Stimulated activated naive B cell treated with anti-CD40 and anti-IgM and Interleukin-4, amounts not matched to agents 10 μg/mL and 1 μg/mL and 100 μg/mL, for 72 hours (primary cell): ENCODE measurements at regions not wholly inside any gene's neighbourhood (a gene's known extent, or its start where the extent isn't known, plus 50 kb on each side); places are given as distances from the start of the nearest gene placed in this dataset.

Source experiments
- ATAC-seq, 2 donors: fragments of 150-1000 bp; cut with Tn5 transposase; replicated peaks; 2 replicates each; pipeline ENCODE4 v1.10.0; 2021; ENCODE audit warnings: moderate library complexity in 1 of 2
- DNase-seq: peaks from one replicate; pipeline ENCODE4 v3.0.0; 2021
- H3K27ac Mint-ChIP-seq: one replicate; pipeline ENCODE4 v1.8.0; 2022; ENCODE audit warnings: mild to moderate bottlenecking, mixed read lengths
- H3K27me3 Mint-ChIP-seq, 2 donors: one replicate each; pipeline ENCODE4 v1.8.0; 2022; ENCODE audit warnings: mixed read lengths in 2 of 2
- H3K36me3 Mint-ChIP-seq, 2 donors: one replicate each; pipeline ENCODE4 v1.8.0; 2022; ENCODE audit warnings: mixed read lengths in 2 of 2, mild to moderate bottlenecking in 1 of 2
- H3K4me1 Mint-ChIP-seq, 2 donors: one replicate each; pipeline ENCODE4 v1.8.0; 2022; ENCODE audit warnings: mixed read lengths in 2 of 2, mild to moderate bottlenecking in 1 of 2
- H3K4me3 Mint-ChIP-seq, 2 donors: one replicate each; pipeline ENCODE4 v1.8.0; 2022; ENCODE audit warnings: mild to moderate bottlenecking in 2 of 2, mixed read lengths in 2 of 2, moderate library complexity in 1 of 2
- H3K9me3 Mint-ChIP-seq, 2 donors: one replicate each; pipeline ENCODE4 v1.8.0; 2022; ENCODE audit warnings: mixed read lengths in 2 of 2, mild to moderate bottlenecking in 1 of 2

GRCh38 chr2:164257742-164258141, 363.5 kb downstream of the GRB14 start:
- Mint-ChIP-seq H3K4me3 (no peak overlapping the region), H3K4me1 (no peaks in the 10 kb centered on the region), H3K9me3 (no peaks in the 10 kb centered on the region), H3K27me3 (no peaks in the 10 kb centered on the region), H3K36me3 (no peaks in the 10 kb centered on the region), H3K27ac (no peak overlapping the region)
- ATAC-seq (no peak), DNase-seq (no peak)

GRCh38 chr2:164252568-164253287, 368.6 kb downstream of the GRB14 start:
- Mint-ChIP-seq H3K4me3 (no peak overlapping the region), H3K9me3 (no peaks in the 10 kb centered on the region), H3K36me3 (no peaks in the 10 kb centered on the region), H3K27me3 (no peaks in the 10 kb centered on the region), H3K27ac (no peak overlapping the region), H3K4me1 (no peaks in the 10 kb centered on the region)
- DNase-seq, result no peak
- no peak for ATAC-seq

- ATAC-seq, result no peak
- Mint-ChIP-seq H3K4me1 (no peaks in the 10 kb centered on the region), H3K9me3 (peaks cover 3 to 10% of the 10 kb centered on the region in 2 donors), H3K36me3 (no peaks in the 10 kb centered on the region), H3K4me3 (no peak overlapping the region), H3K27ac (no peak overlapping the region), H3K27me3 (no peaks in the 10 kb centered on the region)
- DNase-seq, result no peak
These were observed 378.0 kb downstream of the GRB14 start for GRCh38 chr2:164243315-164243714.

DNA sequence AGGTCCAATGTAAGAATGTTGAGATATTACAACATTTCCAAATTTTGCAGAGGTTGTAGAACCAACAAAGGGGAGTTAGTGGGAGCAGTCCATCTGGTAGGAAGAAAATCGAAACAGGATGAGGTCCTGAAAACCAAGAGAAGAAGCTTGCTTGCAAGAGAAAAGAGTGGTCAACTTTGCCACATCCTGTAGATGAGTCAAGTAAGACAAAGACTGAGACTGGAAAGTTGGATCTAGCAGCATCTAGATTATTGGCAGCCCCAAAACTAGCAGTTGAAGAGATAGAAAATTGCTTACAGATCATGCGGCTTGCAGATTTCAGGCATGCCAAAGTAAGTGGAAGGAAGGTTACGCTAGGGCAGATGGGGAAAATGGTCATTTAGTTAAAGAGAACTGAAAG, 378.9 kb downstream of the GRB14 start:
- Mint-ChIP-seq H3K4me3 (no peak overlapping the region), H3K27ac (no peak overlapping the region), H3K4me1 (no peaks in the 10 kb centered on the region), H3K27me3 (no peaks in the 10 kb centered on the region), H3K36me3 (no peaks in the 10 kb centered on the region), H3K9me3 (peaks cover 3 to 10% of the 10 kb centered on the region in 2 donors)
- DNase-seq (no peak), ATAC-seq (no peak)

DNA sequence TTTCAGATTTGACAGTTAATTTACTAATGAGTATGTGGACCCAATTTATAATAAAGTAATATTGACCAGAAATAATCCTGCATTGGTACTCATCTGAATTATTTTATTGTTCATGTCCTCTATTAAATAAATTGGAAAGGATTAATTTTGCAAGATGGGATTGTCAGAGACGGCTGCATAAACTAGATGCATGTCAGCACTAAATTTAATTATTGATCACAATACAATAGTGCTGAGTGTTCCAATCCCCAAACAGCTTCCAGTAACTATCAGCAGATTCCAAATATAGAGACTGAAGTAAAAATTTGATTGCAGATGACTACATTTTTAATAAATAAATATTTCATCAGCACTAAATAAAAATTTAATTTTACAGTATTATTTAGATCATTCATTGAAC, 387.2 kb downstream of the GRB14 start:
- H3K4me3 Mint-ChIP-seq, result no peak overlapping the region
- no peak for DNase-seq
- peaks cover 0 to under 1% of the 10 kb centered on the region in 2 donors for H3K9me3 Mint-ChIP-seq
- no peaks in the 10 kb centered on the region for H3K4me1 Mint-ChIP-seq
- H3K36me3 Mint-ChIP-seq, result no peaks in the 10 kb centered on the region
- no peak for ATAC-seq
- H3K27ac Mint-ChIP-seq, result no peak overlapping the region
- no peaks in the 10 kb centered on the region for H3K27me3 Mint-ChIP-seq

- H3K4me3 Mint-ChIP-seq, result no peak overlapping the region
- no peaks in the 10 kb centered on the region for H3K27me3 Mint-ChIP-seq
- peaks cover 0 to 3% of the 10 kb centered on the region in 2 donors for H3K9me3 Mint-ChIP-seq
- no peak overlapping the region for H3K27ac Mint-ChIP-seq
- H3K4me1 Mint-ChIP-seq, result no peaks in the 10 kb centered on the region
- H3K36me3 Mint-ChIP-seq, result no peaks in the 10 kb centered on the region
- DNase-seq (no peak), ATAC-seq (no peak)
These were observed 397.3 kb downstream of the GRB14 start for GRCh38 chr2:164224007-164224406.

DNA sequence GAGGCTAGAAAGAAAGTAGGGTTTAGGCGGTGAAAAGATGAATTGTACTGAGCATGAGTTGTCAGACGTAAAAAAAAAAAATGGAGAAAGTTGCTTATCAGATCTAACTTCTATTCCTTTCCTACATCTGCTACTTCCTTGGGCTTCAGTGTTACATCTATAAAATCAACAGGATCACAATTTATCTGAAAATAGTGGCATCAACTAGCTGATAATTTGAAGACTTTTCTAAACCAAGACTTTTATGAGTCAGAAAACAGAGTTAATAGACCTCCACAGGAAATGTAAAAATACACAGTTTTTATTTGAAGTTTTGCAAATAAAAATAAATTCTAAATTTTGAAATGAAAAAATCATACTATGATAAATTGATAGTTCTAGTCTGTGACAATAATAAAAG, 399.8 kb downstream of the GRB14 start:
- Mint-ChIP-seq H3K27ac (no peak overlapping the region), H3K4me3 (no peak overlapping the region), H3K27me3 (no peaks in the 10 kb centered on the region), H3K4me1 (no peaks in the 10 kb centered on the region), H3K9me3 (peaks cover 0 to 3% of the 10 kb centered on the region in 2 donors), H3K36me3 (no peaks in the 10 kb centered on the region)
- no peak for DNase-seq
- ATAC-seq, result no peak

DNA sequence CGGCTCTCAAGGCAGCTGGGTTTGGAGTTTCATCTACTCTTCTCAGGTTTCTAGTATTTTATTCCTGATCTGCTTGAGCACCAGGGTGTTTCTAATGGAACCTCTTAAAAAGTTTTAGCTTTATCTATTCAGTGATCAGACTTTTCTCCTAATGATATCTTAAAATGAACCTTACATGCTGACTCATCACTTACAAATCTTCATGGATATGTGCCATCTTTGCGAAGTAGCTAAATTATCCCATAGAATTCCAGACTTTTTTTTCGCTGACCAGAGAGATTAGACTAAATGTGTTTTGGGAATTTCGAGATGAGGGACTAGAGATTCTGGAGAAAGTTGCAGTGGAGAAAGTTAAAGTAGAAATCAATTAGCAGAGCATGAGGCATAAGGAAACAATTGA, 401.0 kb downstream of the GRB14 start:
- Mint-ChIP-seq H3K36me3 (no peaks in the 10 kb centered on the region), H3K4me3 (no peak overlapping the region), H3K27me3 (no peaks in the 10 kb centered on the region), H3K4me1 (no peaks in the 10 kb centered on the region), H3K9me3 (no peaks in the 10 kb centered on the region), H3K27ac (no peak overlapping the region)
- no peak for ATAC-seq
- DNase-seq, result no peak

DNA sequence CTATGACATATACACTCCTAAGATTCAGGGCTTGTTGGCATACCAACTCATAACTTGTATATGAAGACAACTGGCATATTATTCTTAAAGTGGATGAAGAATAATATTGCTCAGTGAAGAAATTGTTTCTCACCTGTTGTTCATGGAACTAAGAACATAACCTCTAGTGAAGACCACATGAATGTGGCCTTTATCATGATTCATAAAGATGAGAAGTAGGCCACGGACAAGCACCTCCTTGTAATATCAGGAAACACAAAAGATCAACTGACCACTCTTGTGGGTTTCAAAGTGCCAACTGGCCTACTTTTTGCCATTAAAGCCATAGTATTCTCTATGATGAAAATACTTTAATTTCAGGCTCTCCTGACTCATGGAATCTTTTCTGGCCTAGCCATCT, 407.4 kb downstream of the GRB14 start:
- no peak overlapping the region for H3K27ac Mint-ChIP-seq
- ATAC-seq (no peak), DNase-seq (no peak)
- H3K4me3 Mint-ChIP-seq, result no peak overlapping the region
- H3K36me3 Mint-ChIP-seq, result no peaks in the 10 kb centered on the region
- no peaks in the 10 kb centered on the region for H3K27me3 Mint-ChIP-seq
- peaks cover 0 to 2% of the 10 kb centered on the region in 2 donors for H3K9me3 Mint-ChIP-seq
- no peaks in the 10 kb centered on the region for H3K4me1 Mint-ChIP-seq

DNA sequence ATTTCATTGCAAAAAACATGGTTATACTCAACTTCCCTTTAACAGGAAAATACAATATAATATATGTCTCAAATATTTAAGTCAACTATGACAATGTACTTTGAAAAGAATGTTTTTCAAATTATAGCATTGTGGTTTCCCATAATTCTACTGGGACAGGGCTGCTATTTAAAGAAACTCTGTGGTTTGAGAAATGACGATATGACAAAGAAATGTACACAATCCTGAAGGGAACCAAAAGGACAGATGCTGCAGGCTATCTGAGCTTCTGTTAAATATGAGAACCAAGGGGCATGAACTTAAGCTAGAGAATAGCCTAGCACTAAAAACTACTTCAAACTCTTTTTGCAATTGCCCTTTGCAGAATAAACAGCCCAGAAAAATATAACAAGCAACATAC, 415.9 kb downstream of the GRB14 start:
- Mint-ChIP-seq H3K27ac (no peak overlapping the region), H3K36me3 (no peaks in the 10 kb centered on the region), H3K9me3 (no peaks in the 10 kb centered on the region), H3K4me3 (no peak overlapping the region), H3K4me1 (no peaks in the 10 kb centered on the region), H3K27me3 (no peaks in the 10 kb centered on the region)
- ATAC-seq, result no peak
- DNase-seq, result no peak

GRCh38 chr2:164203131-164203530, 418.2 kb downstream of the GRB14 start:
- DNase-seq, result no peak
- ATAC-seq, result no peak
- Mint-ChIP-seq H3K4me3 (no peak overlapping the region), H3K9me3 (peaks cover 0 to 4% of the 10 kb centered on the region in 2 donors), H3K4me1 (no peaks in the 10 kb centered on the region), H3K27me3 (no peaks in the 10 kb centered on the region), H3K36me3 (no peaks in the 10 kb centered on the region), H3K27ac (no peak overlapping the region)

- H3K27me3 Mint-ChIP-seq, result no peaks in the 10 kb centered on the region
- H3K27ac Mint-ChIP-seq, result no peak overlapping the region
- no peaks in the 10 kb centered on the region for H3K4me1 Mint-ChIP-seq
- no peak overlapping the region for H3K4me3 Mint-ChIP-seq
- H3K9me3 Mint-ChIP-seq, result peaks cover 0 to 7% of the 10 kb centered on the region in 2 donors
- ATAC-seq, result no peak
- no peaks in the 10 kb centered on the region for H3K36me3 Mint-ChIP-seq
- no peak for DNase-seq
These were observed 423.0 kb downstream of the GRB14 start for GRCh38 chr2:164198256-164198655.

GRCh38 chr2:164190700-164191099, 430.6 kb downstream of the GRB14 start:
- DNase-seq (no peak), ATAC-seq (no peak)
- Mint-ChIP-seq H3K27me3 (no peaks in the 10 kb centered on the region), H3K36me3 (no peaks in the 10 kb centered on the region), H3K4me3 (no peak overlapping the region), H3K27ac (no peak overlapping the region), H3K4me1 (no peaks in the 10 kb centered on the region), H3K9me3 (peaks cover 0 to 4% of the 10 kb centered on the region in 2 donors)

- H3K4me1 Mint-ChIP-seq, result no peaks in the 10 kb centered on the region
- DNase-seq, result no peak
- no peak overlapping the region for H3K4me3 Mint-ChIP-seq
These were observed 431.4 kb downstream of the GRB14 start for GRCh38 chr2:164189851-164190250.

GRCh38 chr2:164187121-164187520, 434.2 kb downstream of the GRB14 start:
- H3K4me3 Mint-ChIP-seq, result no peak overlapping the region
- no peaks in the 10 kb centered on the region for H3K4me1 Mint-ChIP-seq
- no peak for DNase-seq
- peaks cover 0 to 2% of the 10 kb centered on the region in 2 donors for H3K9me3 Mint-ChIP-seq
- no peaks in the 10 kb centered on the region for H3K27me3 Mint-ChIP-seq
- H3K36me3 Mint-ChIP-seq, result no peaks in the 10 kb centered on the region
- ATAC-seq, result no peak
- no peak overlapping the region for H3K27ac Mint-ChIP-seq

More at GRCh38 chr2:164189851-164190250, 431.4 kb downstream of the GRB14 start:
- Mint-ChIP-seq H3K9me3 (peaks cover 0 to 4% of the 10 kb centered on the region in 2 donors), H3K27me3 (no peaks in the 10 kb centered on the region), H3K36me3 (no peaks in the 10 kb centered on the region), H3K27ac (no peak overlapping the region)
- no peak for ATAC-seq

- H3K4me3 Mint-ChIP-seq, result no peak overlapping the region
- H3K9me3 Mint-ChIP-seq, result peaks cover 0 to 2% of the 10 kb centered on the region in 2 donors
- no peaks in the 10 kb centered on the region for H3K27me3 Mint-ChIP-seq
- no peaks in the 10 kb centered on the region for H3K4me1 Mint-ChIP-seq
- ATAC-seq (no peak), DNase-seq (no peak)
- H3K27ac Mint-ChIP-seq, result no peak overlapping the region
- no peaks in the 10 kb centered on the region for H3K36me3 Mint-ChIP-seq
These were observed 434.7 kb downstream of the GRB14 start for GRCh38 chr2:164186591-164186990.
